WTC11 (cell line): ENCODE measurements at regions not wholly inside any gene's neighbourhood (a gene's known extent, or its start where the extent isn't known, plus 50 kb on each side); places are given as distances from the start of the nearest gene placed in this dataset.

Source experiments
- JUN ChIP-seq: sonication (generic); formaldehyde crosslinking; IDR thresholded peaks from 2 replicates; pipeline ENCODE4 v1.8.0; 2023; ENCODE audit warnings: mild to moderate bottlenecking, missing genetic modification reagents
- NR2C2 ChIP-seq: sonication (generic); formaldehyde crosslinking; IDR thresholded peaks from 2 replicates; pipeline ENCODE4 v1.8.0; 2022; ENCODE audit warnings: mild to moderate bottlenecking, missing genetic modification reagents
- ZNF232 ChIP-seq: sonication (generic); formaldehyde crosslinking; IDR thresholded peaks from 2 replicates; pipeline ENCODE4 v1.8.0; 2022; ENCODE audit warnings: mild to moderate bottlenecking, missing genetic modification reagents
- TF ChIP-seq, protein P1 (sequence below): fragments of 200-600 bp; IDR thresholded peaks from 2 replicates; pipeline ENCODE4 v1.8.0; 2022; ENCODE audit warnings: antibody characterized with exemption
- TF ChIP-seq, protein P2 (sequence below): sonication (generic); formaldehyde crosslinking; IDR thresholded peaks from 2 replicates; pipeline ENCODE4 v1.8.1; 2023; ENCODE audit warnings: mild to moderate bottlenecking, missing genetic modification reagents

DNA sequence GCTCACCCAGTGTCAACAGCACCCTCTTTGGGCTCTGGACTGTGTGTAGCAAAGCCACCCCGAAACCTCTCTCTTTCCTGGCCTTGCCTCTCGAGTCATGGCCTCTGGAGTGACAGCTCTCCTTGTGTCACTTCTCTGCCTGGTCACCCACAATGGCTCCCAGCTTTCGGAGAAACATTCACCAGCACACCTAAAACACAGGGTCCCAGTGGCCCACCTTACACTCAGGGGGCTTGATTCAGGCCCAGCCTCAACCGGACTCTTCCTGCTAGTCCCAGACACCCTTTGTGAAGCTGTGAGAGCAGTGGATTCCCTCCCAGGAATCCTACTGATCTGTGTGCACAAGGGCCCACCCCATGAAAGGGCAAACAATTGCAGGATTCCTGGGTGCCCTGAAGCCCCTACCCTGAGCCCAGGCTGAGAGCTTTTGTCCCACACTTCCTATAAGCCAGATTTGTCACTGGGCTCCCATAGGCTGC is 137.2 kb upstream of the HAAO start:
- TF ChIP-seq, protein P1, sequence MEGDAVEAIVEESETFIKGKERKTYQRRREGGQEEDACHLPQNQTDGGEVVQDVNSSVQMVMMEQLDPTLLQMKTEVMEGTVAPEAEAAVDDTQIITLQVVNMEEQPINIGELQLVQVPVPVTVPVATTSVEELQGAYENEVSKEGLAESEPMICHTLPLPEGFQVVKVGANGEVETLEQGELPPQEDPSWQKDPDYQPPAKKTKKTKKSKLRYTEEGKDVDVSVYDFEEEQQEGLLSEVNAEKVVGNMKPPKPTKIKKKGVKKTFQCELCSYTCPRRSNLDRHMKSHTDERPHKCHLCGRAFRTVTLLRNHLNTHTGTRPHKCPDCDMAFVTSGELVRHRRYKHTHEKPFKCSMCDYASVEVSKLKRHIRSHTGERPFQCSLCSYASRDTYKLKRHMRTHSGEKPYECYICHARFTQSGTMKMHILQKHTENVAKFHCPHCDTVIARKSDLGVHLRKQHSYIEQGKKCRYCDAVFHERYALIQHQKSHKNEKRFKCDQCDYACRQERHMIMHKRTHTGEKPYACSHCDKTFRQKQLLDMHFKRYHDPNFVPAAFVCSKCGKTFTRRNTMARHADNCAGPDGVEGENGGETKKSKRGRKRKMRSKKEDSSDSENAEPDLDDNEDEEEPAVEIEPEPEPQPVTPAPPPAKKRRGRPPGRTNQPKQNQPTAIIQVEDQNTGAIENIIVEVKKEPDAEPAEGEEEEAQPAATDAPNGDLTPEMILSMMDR = 0 out of 2 replicates have a peak, but pooled peaks have one; percentile 12
- no peak for TF ChIP-seq JUN (CRISPR knock-in tag)
- no peak for TF ChIP-seq NR2C2 (CRISPR knock-in tag)
- TF ChIP-seq, protein P2, sequence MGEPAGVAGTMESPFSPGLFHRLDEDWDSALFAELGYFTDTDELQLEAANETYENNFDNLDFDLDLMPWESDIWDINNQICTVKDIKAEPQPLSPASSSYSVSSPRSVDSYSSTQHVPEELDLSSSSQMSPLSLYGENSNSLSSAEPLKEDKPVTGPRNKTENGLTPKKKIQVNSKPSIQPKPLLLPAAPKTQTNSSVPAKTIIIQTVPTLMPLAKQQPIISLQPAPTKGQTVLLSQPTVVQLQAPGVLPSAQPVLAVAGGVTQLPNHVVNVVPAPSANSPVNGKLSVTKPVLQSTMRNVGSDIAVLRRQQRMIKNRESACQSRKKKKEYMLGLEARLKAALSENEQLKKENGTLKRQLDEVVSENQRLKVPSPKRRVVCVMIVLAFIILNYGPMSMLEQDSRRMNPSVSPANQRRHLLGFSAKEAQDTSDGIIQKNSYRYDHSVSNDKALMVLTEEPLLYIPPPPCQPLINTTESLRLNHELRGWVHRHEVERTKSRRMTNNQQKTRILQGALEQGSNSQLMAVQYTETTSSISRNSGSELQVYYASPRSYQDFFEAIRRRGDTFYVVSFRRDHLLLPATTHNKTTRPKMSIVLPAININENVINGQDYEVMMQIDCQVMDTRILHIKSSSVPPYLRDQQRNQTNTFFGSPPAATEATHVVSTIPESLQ (CRISPR knock-in tag) = no peak
- no peak for TF ChIP-seq ZNF232 (CRISPR knock-in tag)
